HUDEP-2 (cell line): ENCODE measurements at regions not wholly inside any gene's neighbourhood (a gene's known extent, or its start where the extent isn't known, plus 50 kb on each side); places are given as distances from the start of the nearest gene placed in this dataset.

Experiments
- DNase-seq, 76 experiments: peaks; one replicate each; lab custom pipeline; 2025; ENCODE audit not compliant: unreplicated experiment in 76 of 76; lab: John Stamatoyannopoulos, UW

DNA sequence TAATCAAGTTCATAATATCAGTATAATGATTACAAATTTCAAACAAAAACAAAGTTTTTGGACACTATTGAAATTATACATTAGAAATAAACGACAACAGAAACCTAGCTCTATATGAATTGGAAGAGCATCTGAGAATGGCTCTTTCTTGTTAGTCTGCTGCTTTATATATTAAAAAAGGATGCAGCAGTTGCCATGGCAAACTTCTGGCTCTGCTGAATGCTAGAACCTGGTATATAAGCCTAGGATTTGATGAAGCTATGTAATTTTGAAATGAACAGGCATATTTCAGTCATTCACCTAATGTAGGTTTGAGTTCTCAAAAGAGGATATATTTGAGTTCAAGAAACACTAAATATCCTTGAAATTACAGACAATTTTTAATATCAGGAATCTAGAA, 252.7 kb upstream of the KCNMB2 start:
- DNase-seq = no peak

GRCh38 chr3:178284181-178284580, 252.1 kb upstream of the KCNMB2 start:
- DNase-seq = no peak

- no peak for DNase-seq
Observed at GRCh38 chr3:178288074-178288473, 248.2 kb upstream of the KCNMB2 start.

DNA sequence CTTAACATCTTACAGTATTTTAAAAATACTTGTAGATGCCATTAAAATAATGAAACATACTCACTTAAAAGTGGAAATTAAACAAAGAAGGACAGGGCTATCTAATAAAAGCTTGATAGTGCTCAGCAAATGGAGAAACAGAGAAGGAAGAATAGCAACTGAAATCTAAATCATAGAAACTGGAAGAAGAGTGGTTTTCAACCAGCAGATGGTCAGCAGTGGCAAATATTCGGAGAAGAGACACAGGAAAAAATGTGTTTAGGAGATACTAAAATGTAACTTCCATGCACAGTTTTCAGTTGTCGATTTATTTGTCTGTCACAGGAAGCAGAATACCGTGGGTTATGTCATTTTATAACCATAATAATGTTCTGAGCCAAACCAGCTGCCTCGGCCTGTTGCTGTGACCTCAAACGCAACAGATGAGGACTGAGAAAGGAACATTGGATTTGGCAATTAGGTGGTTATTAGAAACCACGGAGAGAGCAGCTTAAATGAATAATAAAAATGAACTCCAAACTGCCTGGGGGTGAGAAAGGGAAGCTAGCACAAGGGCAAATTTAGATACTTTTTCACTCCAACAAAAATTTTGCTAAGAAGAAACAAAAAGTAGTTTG, 246.6 kb upstream of the KCNMB2 start:
- DNase-seq = no peak

DNA sequence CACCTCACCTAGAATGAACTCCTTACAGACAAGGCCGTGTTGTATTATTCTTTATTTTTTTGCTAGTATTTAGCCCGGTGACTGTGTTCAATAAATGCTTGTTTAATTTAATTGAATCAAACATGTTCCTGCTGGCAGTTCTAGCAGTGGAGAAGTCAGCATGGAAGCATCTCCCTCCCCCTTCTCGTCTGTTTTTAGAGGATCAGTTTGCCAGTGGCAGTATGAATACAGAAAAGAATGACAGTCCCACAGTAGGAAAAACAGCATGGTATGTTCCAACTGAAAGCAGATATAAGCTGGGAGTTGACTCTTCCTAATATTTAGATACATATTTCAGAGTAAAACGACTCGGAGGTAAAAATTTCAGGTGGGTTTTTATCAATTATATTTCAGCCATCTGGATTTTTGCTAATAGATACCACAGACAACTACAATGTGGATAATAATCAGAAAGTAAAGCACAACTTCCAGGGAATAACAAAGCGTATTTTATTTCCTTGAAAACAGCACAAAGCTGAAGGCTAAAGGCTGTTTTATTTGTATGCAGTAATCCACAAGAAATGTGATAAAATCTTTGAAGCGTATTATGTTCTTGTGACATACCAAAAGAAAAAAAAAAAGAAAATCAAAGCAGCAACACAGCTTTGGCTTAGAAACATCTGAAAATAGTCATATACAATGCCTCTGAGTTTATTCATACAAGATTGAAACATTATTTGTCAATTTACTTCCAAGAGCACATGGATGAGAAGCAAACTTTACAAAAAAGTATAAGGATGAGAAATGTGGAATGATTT, 244.5 kb upstream of the KCNMB2 start:
- DNase-seq = no peak

GRCh38 chr3:178295292-178295912, 240.8 kb upstream of the KCNMB2 start:
- DNase-seq = no peak

DNA sequence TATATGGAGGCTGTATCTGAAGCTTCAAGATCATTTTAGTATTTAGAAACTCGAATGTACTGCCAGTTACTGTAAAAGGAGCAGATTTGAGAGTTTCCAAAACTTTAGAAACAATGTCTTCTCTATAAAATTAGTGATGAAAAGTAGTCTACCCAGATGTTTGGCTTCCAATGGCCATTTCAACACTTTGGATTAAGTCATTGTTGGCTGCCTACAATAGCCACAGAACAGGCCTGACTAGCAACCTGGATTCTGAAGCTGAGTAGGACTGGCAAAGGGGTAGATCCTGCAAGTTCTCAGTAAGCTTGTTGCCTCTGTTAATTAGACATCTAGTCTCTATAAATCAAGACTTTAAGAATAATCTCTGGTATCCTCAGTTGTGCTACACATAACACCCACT, 239.0 kb upstream of the KCNMB2 start:
- DNase-seq = no peak

- DNase-seq = no peak
Observed at GRCh38 chr3:178297740-178298139, 238.5 kb upstream of the KCNMB2 start.

DNA sequence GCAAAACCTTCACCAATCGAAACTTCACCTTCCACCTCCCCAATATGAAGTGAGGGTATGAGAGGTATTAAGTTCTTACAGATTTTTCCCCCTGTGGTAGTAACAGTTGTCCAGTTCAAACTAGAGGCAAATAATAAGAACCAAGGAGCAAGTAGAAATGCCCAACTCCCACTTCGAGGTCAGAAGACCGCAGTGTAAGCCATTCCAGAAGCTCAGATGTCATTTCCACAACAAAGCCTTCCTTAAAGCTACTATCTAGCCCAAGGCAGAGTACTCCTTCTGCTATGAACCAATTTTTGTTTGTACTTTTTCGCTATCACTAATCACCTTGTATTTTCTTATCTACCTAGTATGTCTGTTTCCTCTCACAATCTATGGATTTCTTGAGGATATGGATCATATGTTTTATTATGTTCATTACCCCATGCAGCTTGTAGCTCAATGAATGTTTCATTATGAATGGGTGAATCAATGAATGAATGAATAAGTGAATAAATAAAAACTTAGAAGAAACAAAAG, 235.7 kb upstream of the KCNMB2 start:
- no peak for DNase-seq

DNA sequence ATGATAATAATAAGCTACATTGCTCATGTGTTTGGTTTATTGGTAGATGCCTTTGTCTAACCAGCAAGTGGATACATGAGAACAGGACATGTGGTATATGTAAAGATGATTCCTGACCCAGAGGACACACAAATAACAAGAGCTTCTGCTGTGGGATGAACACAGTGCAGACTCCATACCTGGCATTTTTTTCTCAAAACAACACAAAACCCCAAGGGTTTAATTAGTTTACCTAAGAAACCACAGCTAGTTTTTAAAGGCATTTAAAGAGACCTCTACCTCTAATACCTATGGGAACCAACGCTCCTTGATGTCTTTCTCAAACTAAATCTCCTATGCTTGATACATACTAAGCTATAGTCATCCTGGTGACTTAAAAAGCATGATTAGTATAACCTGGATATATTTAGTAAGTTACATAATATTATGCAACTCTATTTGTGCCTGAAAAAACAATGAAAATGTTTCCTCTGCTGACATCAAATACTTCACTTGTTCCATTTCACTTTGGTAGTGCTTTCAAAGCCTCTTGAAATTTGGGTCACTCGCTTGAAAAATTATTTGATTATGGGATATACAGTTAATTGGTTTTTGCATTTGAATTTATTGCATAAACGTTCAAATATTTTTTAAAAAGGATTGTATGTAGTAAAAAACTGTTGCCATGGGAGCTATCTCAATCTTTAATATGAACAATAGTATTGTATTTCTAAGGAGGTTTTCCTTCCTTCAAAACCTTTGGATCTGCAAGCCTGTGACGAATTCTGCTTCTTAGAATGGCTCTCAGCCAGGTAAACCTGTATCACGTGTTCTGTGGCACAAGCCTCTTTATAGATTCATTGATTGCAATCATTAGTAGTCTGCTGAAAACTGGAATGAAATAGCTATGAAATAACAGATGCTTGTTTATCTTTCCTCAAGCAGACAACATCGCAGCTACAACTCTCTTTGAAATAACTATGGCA, 233.0 kb upstream of the KCNMB2 start:
- no peak for DNase-seq

GRCh38 chr3:178304758-178305467, 231.3 kb upstream of the KCNMB2 start:
- no peak for DNase-seq

- no peak for DNase-seq
Observed at GRCh38 chr3:178306432-178307115, 229.7 kb upstream of the KCNMB2 start.

GRCh38 chr3:178308771-178309170, 227.5 kb upstream of the KCNMB2 start:
- no peak for DNase-seq

DNA sequence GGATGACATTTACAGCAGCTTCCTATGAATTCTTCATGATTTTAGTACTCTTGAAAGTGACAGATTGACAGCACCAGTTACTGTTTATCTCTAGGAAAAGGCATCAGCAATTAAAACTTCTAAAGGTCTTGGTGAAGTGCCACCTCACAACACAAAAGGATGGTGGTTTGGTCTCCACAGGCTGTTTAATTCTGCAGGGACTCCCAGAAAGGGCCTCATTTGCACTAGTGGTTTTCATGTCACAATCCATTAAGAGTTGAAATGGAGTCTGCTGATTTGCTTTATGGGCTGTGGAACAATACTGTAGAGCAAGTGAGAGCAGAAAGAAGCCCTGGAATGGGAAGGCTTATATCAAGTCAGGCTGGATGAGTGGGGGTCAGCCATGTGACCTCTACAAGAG, 225.3 kb upstream of the KCNMB2 start:
- DNase-seq = no peak

- no peak for DNase-seq
Observed at GRCh38 chr3:178313716-178314115, 222.5 kb upstream of the KCNMB2 start.

GRCh38 chr3:178318340-178318739, 217.9 kb upstream of the KCNMB2 start:
- DNase-seq = no peak

- DNase-seq = no peak
Observed at GRCh38 chr3:178318941-178319816, 217.1 kb upstream of the KCNMB2 start.
